ENCODE measurements at regions not wholly inside any gene's neighbourhood (a gene's known extent, or its start where the extent isn't known, plus 50 kb on each side); places are given as distances from the start of the nearest gene placed in this dataset.

DNA sequence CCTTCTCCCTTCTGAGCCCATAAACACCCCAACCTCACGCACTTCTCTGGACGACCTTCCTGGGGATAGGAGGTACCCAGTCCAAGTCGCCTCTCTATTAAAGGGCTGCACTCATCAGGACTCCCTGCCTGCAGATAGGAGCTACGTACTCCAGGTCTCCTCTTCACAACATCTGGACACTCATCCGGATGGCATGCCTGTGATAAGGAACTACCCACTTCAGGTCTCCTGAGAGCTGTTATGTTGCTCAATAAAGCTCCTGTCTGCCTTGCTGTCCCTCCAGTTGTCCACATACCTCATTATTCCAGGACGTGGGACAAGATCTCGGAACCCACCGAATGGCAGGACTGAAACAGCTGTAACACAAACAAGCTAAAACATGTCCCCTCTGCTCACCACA, 548.0 kb downstream of the TBC1D32 start:
- TF ChIP-seq, protein P1, sequence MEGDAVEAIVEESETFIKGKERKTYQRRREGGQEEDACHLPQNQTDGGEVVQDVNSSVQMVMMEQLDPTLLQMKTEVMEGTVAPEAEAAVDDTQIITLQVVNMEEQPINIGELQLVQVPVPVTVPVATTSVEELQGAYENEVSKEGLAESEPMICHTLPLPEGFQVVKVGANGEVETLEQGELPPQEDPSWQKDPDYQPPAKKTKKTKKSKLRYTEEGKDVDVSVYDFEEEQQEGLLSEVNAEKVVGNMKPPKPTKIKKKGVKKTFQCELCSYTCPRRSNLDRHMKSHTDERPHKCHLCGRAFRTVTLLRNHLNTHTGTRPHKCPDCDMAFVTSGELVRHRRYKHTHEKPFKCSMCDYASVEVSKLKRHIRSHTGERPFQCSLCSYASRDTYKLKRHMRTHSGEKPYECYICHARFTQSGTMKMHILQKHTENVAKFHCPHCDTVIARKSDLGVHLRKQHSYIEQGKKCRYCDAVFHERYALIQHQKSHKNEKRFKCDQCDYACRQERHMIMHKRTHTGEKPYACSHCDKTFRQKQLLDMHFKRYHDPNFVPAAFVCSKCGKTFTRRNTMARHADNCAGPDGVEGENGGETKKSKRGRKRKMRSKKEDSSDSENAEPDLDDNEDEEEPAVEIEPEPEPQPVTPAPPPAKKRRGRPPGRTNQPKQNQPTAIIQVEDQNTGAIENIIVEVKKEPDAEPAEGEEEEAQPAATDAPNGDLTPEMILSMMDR (optimal IDR thresholded peaks at IDR 0.05 in 1 of 3, IDR thresholded peaks at IDR 0.05 in 1 of 3, conservative IDR thresholded peaks at IDR 0.05 in 1 of 3; ENCODE audit: extremely low read depth in 1 of 3, insufficient read depth in 2 of 3, low read length in 3 of 3), result no peak
- no peak for TF ChIP-seq EZH2 (IDR thresholded peaks at IDR 0.05; ENCODE audit: low read length)

All from keratinocyte (primary cell).